OCI-LY1 (cell line): ENCODE measurements at regions not wholly inside any gene's neighbourhood (a gene's known extent, or its start where the extent isn't known, plus 50 kb on each side); places are given as distances from the start of the nearest gene placed in this dataset.

ENCODE experiments used
- EZH2 ChIP-seq: fragments of 200-600 bp; sonication (generic), shearing (Covaris generic); IDR thresholded peaks from 2 replicates; pipeline ENCODE4 v1.8.0; 2017; ENCODE audit warnings: borderline replicate concordance, mixed run types, mild to moderate bottlenecking, antibody characterized with exemption, low read length, moderate library complexity, mixed read lengths
- TF ChIP-seq, protein P1 (sequence below): fragments of 200-600 bp; sonication (generic), shearing (Covaris generic); IDR thresholded peaks from 2 replicates; pipeline ENCODE4 v1.5.1; 2017; ENCODE audit warnings: mild to moderate bottlenecking, antibody characterized with exemption, low read length, moderate library complexity, mixed read lengths

- TF ChIP-seq, protein P1, sequence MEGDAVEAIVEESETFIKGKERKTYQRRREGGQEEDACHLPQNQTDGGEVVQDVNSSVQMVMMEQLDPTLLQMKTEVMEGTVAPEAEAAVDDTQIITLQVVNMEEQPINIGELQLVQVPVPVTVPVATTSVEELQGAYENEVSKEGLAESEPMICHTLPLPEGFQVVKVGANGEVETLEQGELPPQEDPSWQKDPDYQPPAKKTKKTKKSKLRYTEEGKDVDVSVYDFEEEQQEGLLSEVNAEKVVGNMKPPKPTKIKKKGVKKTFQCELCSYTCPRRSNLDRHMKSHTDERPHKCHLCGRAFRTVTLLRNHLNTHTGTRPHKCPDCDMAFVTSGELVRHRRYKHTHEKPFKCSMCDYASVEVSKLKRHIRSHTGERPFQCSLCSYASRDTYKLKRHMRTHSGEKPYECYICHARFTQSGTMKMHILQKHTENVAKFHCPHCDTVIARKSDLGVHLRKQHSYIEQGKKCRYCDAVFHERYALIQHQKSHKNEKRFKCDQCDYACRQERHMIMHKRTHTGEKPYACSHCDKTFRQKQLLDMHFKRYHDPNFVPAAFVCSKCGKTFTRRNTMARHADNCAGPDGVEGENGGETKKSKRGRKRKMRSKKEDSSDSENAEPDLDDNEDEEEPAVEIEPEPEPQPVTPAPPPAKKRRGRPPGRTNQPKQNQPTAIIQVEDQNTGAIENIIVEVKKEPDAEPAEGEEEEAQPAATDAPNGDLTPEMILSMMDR = no peak
- TF ChIP-seq EZH2 = no peak
Measured at GRCh38 chr2:217293607-217294006, 433.7 kb upstream of the TNP1 start.
